HepG2 (cell line): ENCODE measurements at regions not wholly inside any gene's neighbourhood (a gene's known extent, or its start where the extent isn't known, plus 50 kb on each side); places are given as distances from the start of the nearest gene placed in this dataset.

Experiments used
- ATAC-seq: fragments of 200-7000 bp; cut with Tn5 transposase; 3 replicates; pipeline ENCODE4 v1.9.1; 2020; ENCODE audit warnings: mild to moderate bottlenecking, moderate library complexity
- BruUV-seq: library from RNA; stranded (reverse); fragments of 400-500 nt; replicated peaks from 2 replicates; lab custom pipeline; 2021; lab: Mats Ljungman, UMichigan
- CTCF ChIA-PET: fragments of 300-600 bp; formaldehyde crosslinking; extraction: SDS; loops from one replicate; lab custom pipeline; 2021; ENCODE audit warnings: low total read pairs, inconsistent platforms, low intra/inter-chr PET ratio; lab: Yijun Ruan, JAX
- POLR2A ChIA-PET: fragments of 350-600 bp; sonication (Branson Sonifier 250); formaldehyde crosslinking; loops from one replicate; lab custom pipeline; 2020; ENCODE audit warnings: antibody characterized with exemption, inconsistent platforms; lab: Yijun Ruan, JAX
- DNase-seq: peaks from one replicate; pipeline ENCODE4 v3.0.0-alpha.2; 2015; ENCODE audit warnings: low spot score
- FAIRE-seq: peaks from 3 replicates; lab custom pipeline; 2011; peaks lifted over from hg19 to GRCh38; lab: Jason Lieb, UNC
- H2AFZ ChIP-seq: one replicate; pipeline ENCODE4 v1.6.1; 2011; ENCODE audit warnings: low read length, inconsistent platforms
- H3K27ac ChIP-seq: fragments of 300-600 bp; 3 replicates; pipeline ENCODE4 v1.8.0; 2011; ENCODE audit warnings: mixed run types, mild to moderate bottlenecking, mixed read lengths, low read length, inconsistent platforms; ENCODE audit not compliant: insufficient read depth; ENCODE audit errors: extremely low read length
- H3K27me3 ChIP-seq, 2 experiments: fragments of 200-600 bp in 1 of 2; 2 replicates in 1 of 2; 3 replicates in 1 of 2; pipeline versions ENCODE4 v1.6.0 to v1.8.0; 2011; ENCODE audit warnings: low read length in 2 of 2, mild to moderate bottlenecking in 2 of 2, moderate library complexity in 2 of 2, inconsistent platforms in 1 of 2; ENCODE audit not compliant: insufficient read depth in 2 of 2, control insufficient read depth in 1 of 2
- H3K36me3 ChIP-seq, 2 experiments: fragments of 200-600 bp in 1 of 2; replicated peaks in 1 of 2; 2 replicates in 1 of 2; 3 replicates in 1 of 2; pipeline versions ENCODE4 v1.5.1 to v1.8.0; 2011; ENCODE audit warnings: low read length in 2 of 2, inconsistent platforms in 1 of 2; ENCODE audit not compliant: insufficient read depth in 2 of 2, control insufficient read depth in 1 of 2
- H3K4me1 ChIP-seq: 2 replicates; pipeline ENCODE4 v1.5.1; 2012; ENCODE audit warnings: low read length, inconsistent platforms; ENCODE audit not compliant: insufficient read depth
- H3K4me2 ChIP-seq: 2 replicates; pipeline ENCODE4 v1.6.0; 2011; ENCODE audit warnings: low read depth, low read length, inconsistent platforms
- H3K4me3 ChIP-seq, 3 experiments: fragments of 200-600 bp in 1 of 3; sonication (generic), shearing (Covaris generic) in 1 of 3; replicated peaks in 1 of 3; 2 replicates each; pipeline ENCODE4 v1.5.1; 2011 to 2016; ENCODE audit warnings: low read length in 3 of 3, inconsistent platforms in 2 of 3, low read depth in 2 of 3, mild to moderate bottlenecking in 2 of 3, control low read depth in 1 of 3, mixed read lengths in 1 of 3; ENCODE audit not compliant: insufficient read depth in 1 of 3
- H3K79me2 ChIP-seq: one replicate; pipeline ENCODE4 v1.6.1; 2011; ENCODE audit warnings: low read length, inconsistent platforms; ENCODE audit not compliant: insufficient read depth
- H3K9ac ChIP-seq: 2 replicates; pipeline ENCODE4 v1.6.0; 2011; ENCODE audit warnings: mild to moderate bottlenecking, low read depth, low read length, inconsistent platforms; ENCODE audit not compliant: insufficient read depth
- H3K9me3 ChIP-seq: 2 replicates; pipeline ENCODE4 v1.5.1; 2012; ENCODE audit warnings: mild to moderate bottlenecking, low read length
- H4K20me1 ChIP-seq: 2 replicates; pipeline ENCODE4 v1.6.0; 2011; ENCODE audit warnings: inconsistent platforms, mild to moderate bottlenecking, low read length, moderate library complexity; ENCODE audit not compliant: insufficient read depth
- ARID4A ChIP-seq: sonication (generic); formaldehyde crosslinking; IDR thresholded peaks from 2 replicates; pipeline ENCODE4 v1.5.0; 2020; ENCODE audit warnings: mild to moderate bottlenecking, missing genetic modification reagents, borderline replicate concordance
- MED1 ChIP-seq: sonication (generic); formaldehyde crosslinking; IDR thresholded peaks from 2 replicates; pipeline ENCODE4 v1.4.0; 2020; ENCODE audit warnings: missing genetic modification reagents
- NBN ChIP-seq: fragments of 450-650 bp; conservative IDR thresholded peaks from 2 replicates; pipeline ENCODE4 v1.6.1; 2017
- PHF8 ChIP-seq: sonication (generic); formaldehyde crosslinking; IDR thresholded peaks from 2 replicates; pipeline ENCODE4 v1.5.0; 2020; ENCODE audit warnings: missing genetic modification reagents
- YY1 ChIP-seq: IDR thresholded peaks from 2 replicates; pipeline ENCODE4 v1.6.1; 2011; ENCODE audit warnings: low read length, low read depth, moderate library complexity, mild to moderate bottlenecking; ENCODE audit not compliant: insufficient read depth, insufficient replicate concordance
- ZNF510 ChIP-seq: sonication (generic); formaldehyde crosslinking; IDR thresholded peaks from 2 replicates; pipeline ENCODE4 v1.4.0; 2020; ENCODE audit warnings: low read depth, mild to moderate bottlenecking, missing genetic modification reagents
- WGBS: methylation state at CpG from one replicate; pipeline ENCODE4 v1.1.6; 2017; ENCODE audit warnings: low lambda C conversion rate; 5-methylcytosine and 5-hydroxymethylcytosine counted together
- in situ Hi-C: cut with HindIII; loops from 2 replicates; pipeline ENCODE4 v1.10.0; 2017; ENCODE audit warnings: low pct_unique_long_range_greater_than_20kb; ENCODE audit not compliant: extremely low pct_ligation_motif_present
- intact Hi-C: fragments of 100-400 bp; cut with micrococcal nuclease; formaldehyde crosslinking; loops from one replicate; pipeline ENCODE4 v1.10.0; 2022; ENCODE audit not compliant: unreplicated experiment
- TF ChIP-seq, protein P1 (sequence below): sonication (generic); formaldehyde crosslinking; IDR thresholded peaks from 2 replicates; pipeline ENCODE4 v1.4.0; 2020; ENCODE audit warnings: mild to moderate bottlenecking, missing genetic modification reagents
- TF ChIP-seq, protein P2 (sequence below): IDR thresholded peaks from 2 replicates; pipeline ENCODE4 v1.6.1; 2012; ENCODE audit warnings: low read depth, low read length, improper control_type of control experiment
- TF ChIP-seq, protein P3 (sequence below): sonication (generic); formaldehyde crosslinking; IDR thresholded peaks from 2 replicates; pipeline ENCODE4 v1.4.0; 2020; ENCODE audit warnings: mild to moderate bottlenecking, missing genetic modification reagents

DNA sequence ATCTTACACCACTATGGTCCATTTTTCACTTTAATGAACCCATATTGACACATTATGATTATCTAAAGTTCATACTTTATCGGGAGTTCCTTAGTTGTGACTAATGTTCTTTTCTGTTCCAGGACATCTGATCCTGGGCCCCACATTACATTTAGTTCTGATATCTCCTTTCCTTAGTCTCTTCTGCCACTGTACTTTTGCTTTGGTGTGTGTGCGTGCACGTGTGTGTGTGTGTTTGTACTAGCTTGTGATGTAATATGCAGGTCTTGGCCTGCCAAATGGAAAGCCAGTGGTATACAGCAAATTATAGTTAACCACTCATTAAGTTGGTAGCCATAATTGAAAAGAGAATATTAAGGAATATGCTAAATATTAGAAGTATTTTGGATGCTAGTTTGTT is 88.0 kb downstream of the CDC42EP3 start (continued):
- TF ChIP-seq, protein P1, sequence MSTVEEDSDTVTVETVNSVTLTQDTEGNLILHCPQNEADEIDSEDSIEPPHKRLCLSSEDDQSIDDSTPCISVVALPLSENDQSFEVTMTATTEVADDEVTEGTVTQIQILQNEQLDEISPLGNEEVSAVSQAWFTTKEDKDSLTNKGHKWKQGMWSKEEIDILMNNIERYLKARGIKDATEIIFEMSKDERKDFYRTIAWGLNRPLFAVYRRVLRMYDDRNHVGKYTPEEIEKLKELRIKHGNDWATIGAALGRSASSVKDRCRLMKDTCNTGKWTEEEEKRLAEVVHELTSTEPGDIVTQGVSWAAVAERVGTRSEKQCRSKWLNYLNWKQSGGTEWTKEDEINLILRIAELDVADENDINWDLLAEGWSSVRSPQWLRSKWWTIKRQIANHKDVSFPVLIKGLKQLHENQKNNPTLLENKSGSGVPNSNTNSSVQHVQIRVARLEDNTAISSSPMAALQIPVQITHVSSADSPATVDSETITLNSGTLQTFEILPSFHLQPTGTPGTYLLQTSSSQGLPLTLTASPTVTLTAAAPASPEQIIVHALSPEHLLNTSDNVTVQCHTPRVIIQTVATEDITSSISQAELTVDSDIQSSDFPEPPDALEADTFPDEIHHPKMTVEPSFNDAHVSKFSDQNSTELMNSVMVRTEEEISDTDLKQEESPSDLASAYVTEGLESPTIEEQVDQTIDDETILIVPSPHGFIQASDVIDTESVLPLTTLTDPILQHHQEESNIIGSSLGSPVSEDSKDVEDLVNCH (CRISPR knock-in tag): no peak
- TF ChIP-seq MED1 (CRISPR knock-in tag) (no peak), PHF8 (CRISPR knock-in tag) (no peak)
- TF ChIP-seq, protein P2, sequence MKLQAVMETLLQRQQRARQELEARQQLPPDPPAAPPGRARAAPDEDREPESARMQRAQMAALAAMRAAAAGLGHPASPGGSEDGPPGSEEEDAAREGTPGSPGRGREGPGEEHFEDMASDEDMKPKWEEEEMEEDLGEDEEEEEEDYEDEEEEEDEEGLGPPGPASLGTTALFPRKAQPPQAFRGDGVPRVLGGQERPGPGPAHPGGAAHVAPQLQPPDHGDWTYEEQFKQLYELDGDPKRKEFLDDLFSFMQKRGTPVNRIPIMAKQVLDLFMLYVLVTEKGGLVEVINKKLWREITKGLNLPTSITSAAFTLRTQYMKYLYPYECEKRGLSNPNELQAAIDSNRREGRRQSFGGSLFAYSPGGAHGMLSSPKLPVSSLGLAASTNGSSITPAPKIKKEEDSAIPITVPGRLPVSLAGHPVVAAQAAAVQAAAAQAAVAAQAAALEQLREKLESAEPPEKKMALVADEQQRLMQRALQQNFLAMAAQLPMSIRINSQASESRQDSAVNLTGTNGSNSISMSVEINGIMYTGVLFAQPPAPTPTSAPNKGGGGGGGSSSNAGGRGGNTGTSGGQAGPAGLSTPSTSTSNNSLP: no peak

- H3K4me3 ChIP-seq: no peak overlapping the region
- no peaks in the 10 kb centered on the region for H3K4me1 ChIP-seq
- in situ Hi-C loops (no loop called here), intact Hi-C loops (no loop called here)
- WGBS: 1% methylated on average over 2 of the region's 2 CpGs
- POLR2A ChIA-PET: no interaction called here
- no peak overlapping the region for H3K9ac ChIP-seq
- no peaks in the 10 kb centered on the region for H3K9me3 ChIP-seq
- H3K79me2 ChIP-seq: no peaks in the 10 kb centered on the region
- BruUV-seq: no TSS peak
- DNase-seq: no peak
- H2AFZ ChIP-seq: no peak overlapping the region
- H3K27ac ChIP-seq: no peak overlapping the region
- ATAC-seq: no peak
- H3K27me3 ChIP-seq: peaks cover 0 to 13% of the 10 kb centered on the region in 2 experiments; a peak in 4 of 5 replicates
- no peaks in the 10 kb centered on the region for H3K36me3 ChIP-seq
- CTCF ChIA-PET: no interaction called here
- no peak overlapping the region for H3K4me2 ChIP-seq
- H4K20me1 ChIP-seq: no peaks in the 10 kb centered on the region
- no peak for FAIRE-seq
- no peak for TF ChIP-seq YY1
- TF ChIP-seq, protein P1 (CRISPR knock-in tag): no peak
- TF ChIP-seq, protein P3, sequence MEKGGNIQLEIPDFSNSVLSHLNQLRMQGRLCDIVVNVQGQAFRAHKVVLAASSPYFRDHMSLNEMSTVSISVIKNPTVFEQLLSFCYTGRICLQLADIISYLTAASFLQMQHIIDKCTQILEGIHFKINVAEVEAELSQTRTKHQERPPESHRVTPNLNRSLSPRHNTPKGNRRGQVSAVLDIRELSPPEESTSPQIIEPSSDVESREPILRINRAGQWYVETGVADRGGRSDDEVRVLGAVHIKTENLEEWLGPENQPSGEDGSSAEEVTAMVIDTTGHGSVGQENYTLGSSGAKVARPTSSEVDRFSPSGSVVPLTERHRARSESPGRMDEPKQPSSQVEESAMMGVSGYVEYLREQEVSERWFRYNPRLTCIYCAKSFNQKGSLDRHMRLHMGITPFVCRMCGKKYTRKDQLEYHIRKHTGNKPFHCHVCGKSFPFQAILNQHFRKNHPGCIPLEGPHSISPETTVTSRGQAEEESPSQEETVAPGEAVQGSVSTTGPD (CRISPR knock-in tag): no peak
- TF ChIP-seq NBN: no peak
- TF ChIP-seq ARID4A (CRISPR knock-in tag): no peak
- TF ChIP-seq ZNF510 (CRISPR knock-in tag): no peak
Measured at GRCh38 chr2:37583867-37584266, 87.6 kb downstream of the CDC42EP3 start.
